ENCODE measurements at regions not wholly inside any gene's neighbourhood (a gene's known extent, or its start where the extent isn't known, plus 50 kb on each side); places are given as distances from the start of the nearest gene placed in this dataset.

DNA sequence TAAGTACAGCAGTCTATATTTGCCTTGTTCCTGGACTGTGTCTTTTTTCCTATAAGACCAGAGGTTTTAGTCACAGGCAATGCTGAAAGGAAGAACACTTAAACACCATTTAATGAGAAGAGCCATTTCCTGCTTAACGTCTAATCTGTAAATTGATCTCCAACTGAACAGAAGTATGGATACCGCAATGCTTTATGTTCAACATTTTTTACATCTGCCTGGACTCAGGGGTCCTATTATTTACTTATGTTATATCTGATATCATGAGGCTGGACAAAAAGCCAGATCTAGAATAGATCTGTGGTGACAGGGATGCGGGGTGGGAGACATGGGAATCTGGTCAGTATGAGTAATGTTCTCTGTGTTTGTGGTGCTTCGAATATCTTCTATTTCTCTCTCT, 334.6 kb upstream of the MPDZ start:
- no peak for DNase-seq (ENCODE audit: low spot score in 2 of 2, unreplicated experiment in 2 of 2)
- Mint-ChIP-seq H3K27ac (peak overlapping the region; percentile 37), H3K4me3 (no peak overlapping the region), H3K36me3 (peaks cover 2% of the 10 kb centered on the region), H3K27me3 (ENCODE audit: low read depth) (no peaks in the 10 kb centered on the region), H3K9me3 (peaks cover 7% of the 10 kb centered on the region), H3K4me1 (peaks cover 29% of the 10 kb centered on the region)
- TF ChIP-seq, protein P1, sequence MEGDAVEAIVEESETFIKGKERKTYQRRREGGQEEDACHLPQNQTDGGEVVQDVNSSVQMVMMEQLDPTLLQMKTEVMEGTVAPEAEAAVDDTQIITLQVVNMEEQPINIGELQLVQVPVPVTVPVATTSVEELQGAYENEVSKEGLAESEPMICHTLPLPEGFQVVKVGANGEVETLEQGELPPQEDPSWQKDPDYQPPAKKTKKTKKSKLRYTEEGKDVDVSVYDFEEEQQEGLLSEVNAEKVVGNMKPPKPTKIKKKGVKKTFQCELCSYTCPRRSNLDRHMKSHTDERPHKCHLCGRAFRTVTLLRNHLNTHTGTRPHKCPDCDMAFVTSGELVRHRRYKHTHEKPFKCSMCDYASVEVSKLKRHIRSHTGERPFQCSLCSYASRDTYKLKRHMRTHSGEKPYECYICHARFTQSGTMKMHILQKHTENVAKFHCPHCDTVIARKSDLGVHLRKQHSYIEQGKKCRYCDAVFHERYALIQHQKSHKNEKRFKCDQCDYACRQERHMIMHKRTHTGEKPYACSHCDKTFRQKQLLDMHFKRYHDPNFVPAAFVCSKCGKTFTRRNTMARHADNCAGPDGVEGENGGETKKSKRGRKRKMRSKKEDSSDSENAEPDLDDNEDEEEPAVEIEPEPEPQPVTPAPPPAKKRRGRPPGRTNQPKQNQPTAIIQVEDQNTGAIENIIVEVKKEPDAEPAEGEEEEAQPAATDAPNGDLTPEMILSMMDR (IDR thresholded peaks at IDR 0.05; ENCODE audit: unreplicated experiment): no peak

DNA sequence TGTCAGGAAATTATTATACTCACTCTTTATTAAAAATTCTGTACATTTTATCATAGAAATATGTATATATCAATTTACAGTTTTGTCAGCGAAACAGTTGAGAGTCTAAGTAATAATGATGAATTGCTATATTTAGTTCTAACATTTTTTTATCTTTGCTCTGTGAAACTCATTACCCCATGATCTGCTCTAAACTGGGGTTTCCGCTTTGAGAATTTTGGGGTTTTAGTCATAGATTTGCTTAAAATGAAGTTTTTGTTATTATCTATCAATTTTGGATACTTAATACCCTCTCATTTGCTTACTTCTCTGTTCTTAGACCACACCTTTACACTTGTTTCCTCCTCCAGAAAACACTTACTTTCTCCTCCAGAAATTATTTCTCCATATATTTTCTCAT, 333.8 kb upstream of the MPDZ start:
- Mint-ChIP-seq H3K27me3 (ENCODE audit: low read depth) (no peaks in the 10 kb centered on the region), H3K4me3 (no peak overlapping the region), H3K36me3 (peaks cover 2% of the 10 kb centered on the region), H3K27ac (peak overlapping the region; percentile 37), H3K9me3 (peaks cover 7% of the 10 kb centered on the region), H3K4me1 (peaks cover 37% of the 10 kb centered on the region)
- DNase-seq (ENCODE audit: low spot score in 2 of 2, unreplicated experiment in 2 of 2): no peak
- TF ChIP-seq, protein P1 (IDR thresholded peaks at IDR 0.05; ENCODE audit: unreplicated experiment): no peak

DNA sequence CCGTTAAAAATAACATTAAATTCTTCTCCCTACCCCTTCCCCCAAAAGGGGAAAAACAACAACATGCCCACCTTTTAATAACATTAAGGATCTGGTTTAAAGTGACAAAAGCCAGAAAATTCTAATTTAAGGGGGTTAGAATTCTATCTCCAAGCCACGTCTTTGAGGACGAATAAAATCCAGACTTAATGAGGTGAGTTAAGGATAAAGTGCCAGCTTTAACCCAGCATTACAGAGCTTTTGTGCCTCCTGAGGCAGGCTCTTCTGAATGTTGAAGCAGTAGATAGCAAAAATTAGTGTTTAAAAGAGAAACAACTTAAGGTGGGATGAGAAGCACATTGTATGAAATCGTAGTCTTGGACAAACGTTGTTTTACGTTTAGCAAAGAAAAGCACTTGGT, 329.0 kb upstream of the MPDZ start:
- TF ChIP-seq, protein P1 (IDR thresholded peaks at IDR 0.05; ENCODE audit: unreplicated experiment): no peak
- DNase-seq (ENCODE audit: low spot score in 2 of 2, unreplicated experiment in 2 of 2): no peak
- Mint-ChIP-seq H3K27me3 (ENCODE audit: low read depth) (no peaks in the 10 kb centered on the region), H3K9me3 (peaks cover 4% of the 10 kb centered on the region), H3K4me1 (peaks cover 51% of the 10 kb centered on the region), H3K27ac (peak overlapping the region; percentile 93), H3K4me3 (peak overlapping the region; percentile 32), H3K36me3 (peaks cover 2% of the 10 kb centered on the region)

DNA sequence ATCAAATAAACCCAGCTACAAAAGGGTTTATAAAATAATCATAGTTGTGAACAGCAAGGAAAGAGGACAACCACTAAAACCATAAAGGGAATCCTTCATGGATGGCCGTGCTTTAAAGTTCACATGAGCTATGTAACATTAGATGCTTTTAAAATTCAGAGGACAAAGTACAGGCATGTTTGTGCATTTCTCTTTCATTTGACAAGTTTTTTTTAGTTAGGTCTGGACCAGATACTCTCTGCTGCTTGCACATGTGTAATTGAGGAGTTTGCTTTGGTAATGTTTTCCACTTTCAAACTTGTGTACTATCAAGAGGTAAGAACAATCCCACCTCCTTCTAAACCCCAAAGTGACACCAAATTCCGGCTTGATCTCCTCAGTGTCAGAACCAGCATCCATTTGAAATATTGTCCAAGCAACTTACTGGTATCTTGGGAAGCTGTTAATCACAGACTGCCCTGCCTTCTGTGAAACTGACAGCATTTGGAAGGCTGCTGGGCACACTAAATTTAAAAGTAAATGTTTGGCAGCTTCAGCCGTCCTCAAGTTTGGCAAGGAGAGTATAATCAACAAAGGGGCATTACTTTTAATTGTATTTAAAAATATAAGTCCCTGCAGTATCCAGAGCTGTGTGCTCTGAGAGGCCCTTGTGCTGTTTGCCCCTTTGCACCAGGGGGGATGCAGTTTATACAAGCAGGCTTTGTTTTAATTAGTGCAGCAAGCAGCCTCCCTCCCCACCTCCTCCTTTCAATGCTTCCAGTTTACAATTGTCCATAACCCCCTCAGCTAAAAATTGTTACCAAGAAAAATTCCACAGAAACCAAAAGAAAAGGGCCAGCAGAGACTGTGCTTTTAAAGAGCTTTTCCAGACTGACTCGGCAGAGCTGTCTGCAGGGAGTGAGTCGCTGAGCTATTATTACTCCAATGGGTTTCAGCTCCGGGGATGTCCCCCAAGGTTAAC, 328.3 kb upstream of the MPDZ start:
- Mint-ChIP-seq H3K9me3 (peaks cover 8% of the 10 kb centered on the region), H3K27me3 (ENCODE audit: low read depth) (no peaks in the 10 kb centered on the region), H3K27ac (peak overlapping the region; percentile 93), H3K4me3 (peak overlapping the region; percentile 32), H3K36me3 (peaks cover 2% of the 10 kb centered on the region), H3K4me1 (peaks cover 50% of the 10 kb centered on the region)
- DNase-seq (ENCODE audit: low spot score in 2 of 2, unreplicated experiment in 2 of 2): no peak
- TF ChIP-seq, protein P1 (IDR thresholded peaks at IDR 0.05; ENCODE audit: unreplicated experiment): no peak

DNA sequence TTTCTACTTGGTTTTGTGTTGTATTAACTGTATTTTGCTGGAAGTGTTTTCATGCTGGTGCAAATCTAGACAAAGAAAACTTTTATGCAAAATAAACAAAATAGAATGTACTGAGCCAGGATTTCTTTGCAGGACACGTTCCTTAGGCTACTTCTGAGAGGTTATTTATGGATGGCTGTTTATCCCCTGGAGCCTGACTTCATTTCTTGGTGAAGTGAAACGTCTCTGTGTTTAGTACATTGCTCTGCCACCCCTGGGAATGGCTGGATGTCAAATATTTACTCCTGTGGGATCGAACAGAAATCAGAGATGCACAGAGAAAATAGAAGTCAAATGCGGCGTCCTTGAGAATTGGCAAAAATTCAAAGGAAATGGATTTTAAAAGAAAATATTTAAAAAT, 327.1 kb upstream of the MPDZ start:
- TF ChIP-seq, protein P1 (IDR thresholded peaks at IDR 0.05; ENCODE audit: unreplicated experiment): no peak
- peak overlapping the region; percentile 58 for H3K27ac Mint-ChIP-seq

More for the DNA sequence above, 327.1 kb upstream of the MPDZ start:
- Mint-ChIP-seq H3K27me3 (ENCODE audit: low read depth) (no peaks in the 10 kb centered on the region), H3K4me3 (no peak overlapping the region), H3K9me3 (peaks cover 19% of the 10 kb centered on the region), H3K4me1 (peaks cover 48% of the 10 kb centered on the region), H3K36me3 (peaks cover 2% of the 10 kb centered on the region)
- DNase-seq (ENCODE audit: low spot score in 2 of 2, unreplicated experiment in 2 of 2): no peak
